COR-L47 (cell line): ENCODE measurements at regions not wholly inside any gene's neighbourhood (a gene's known extent, or its start where the extent isn't known, plus 50 kb on each side); places are given as distances from the start of the nearest gene placed in this dataset.
A peak's percentile ranks its signal among the peaks of the same experiment; 100 is the strongest.

Experiments
- DNase-seq: peaks from one replicate; lab custom pipeline; 2025; lab: John Stamatoyannopoulos, UW

DNA sequence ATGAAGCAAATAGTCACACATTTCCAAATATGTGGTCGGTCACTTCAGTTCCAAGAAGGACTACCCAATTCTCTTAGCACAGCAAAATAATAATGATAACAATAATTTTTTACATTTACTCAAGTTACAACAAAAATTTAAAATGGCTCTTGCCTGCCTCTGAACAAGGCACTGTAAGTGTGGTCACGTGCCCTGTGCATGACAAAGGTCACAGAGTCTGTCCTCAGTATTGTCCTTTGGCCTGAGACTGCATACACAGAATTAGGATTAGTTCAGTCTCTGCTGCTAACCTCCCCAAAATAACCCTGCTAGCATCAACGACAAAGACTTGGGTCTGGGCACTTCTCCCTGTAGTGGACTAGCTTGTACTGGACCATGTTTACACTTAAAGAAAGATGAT lies 297.1 kb upstream of the DUSP10 start:
- DNase-seq, result no peak

DNA sequence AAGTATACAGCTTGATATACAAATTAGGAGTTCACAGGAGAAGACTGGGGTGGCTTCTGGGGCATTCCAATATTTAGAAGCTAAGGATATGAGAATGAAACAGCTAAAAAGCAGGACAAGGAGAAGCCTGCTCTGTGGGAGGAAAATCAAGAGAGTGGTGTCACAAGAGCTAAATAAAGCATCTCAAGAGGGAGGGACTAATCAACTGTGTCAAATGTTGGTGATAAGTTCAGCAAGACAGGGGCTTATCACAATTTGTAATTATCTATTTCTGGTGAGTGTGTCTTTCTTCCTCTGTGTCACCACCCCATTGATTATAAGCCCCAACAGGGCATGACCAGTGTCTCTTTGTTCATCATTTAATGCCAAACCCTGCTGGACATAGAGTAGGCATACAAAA lies 295.8 kb upstream of the DUSP10 start:
- no peak for DNase-seq

DNA sequence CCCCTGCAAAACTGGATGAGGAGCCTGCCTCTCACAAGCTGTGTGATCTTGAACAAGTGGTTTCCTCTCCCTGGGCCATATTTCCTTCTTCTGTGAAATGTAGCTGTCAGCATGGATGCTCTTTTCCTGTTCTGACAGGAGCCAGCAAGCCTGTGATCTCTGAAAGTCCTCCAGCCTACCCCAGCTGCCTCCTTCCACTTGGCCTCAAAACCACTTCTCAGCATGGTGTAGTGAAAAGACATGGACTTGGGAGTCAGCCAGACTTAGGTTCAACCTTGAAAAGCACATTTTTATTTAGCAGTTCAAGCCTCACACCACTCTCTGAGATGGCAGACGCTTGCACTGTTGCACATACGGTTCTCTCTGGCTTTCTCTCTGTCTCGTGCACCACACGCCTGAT lies 292.9 kb upstream of the DUSP10 start:
- no peak for DNase-seq

DNA sequence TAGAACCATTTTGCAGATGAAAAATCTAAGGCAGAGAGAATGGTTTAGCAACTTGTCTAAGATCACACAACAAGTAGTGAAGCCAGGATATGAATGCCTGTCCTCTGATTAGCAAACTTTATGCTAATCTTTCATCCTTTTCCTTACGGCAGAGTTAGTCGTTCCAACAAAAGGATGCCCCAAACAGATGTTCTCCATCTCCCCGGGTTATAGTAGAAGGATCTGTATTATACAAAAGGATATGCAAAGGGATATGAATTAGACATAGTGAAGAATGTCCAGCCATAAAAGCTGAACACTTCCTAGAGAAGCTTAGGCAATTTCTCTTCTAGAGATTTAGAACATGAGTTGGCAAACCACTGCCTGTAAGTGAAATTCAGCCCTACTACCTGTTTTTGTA lies 291.6 kb upstream of the DUSP10 start:
- no peak for DNase-seq

DNA sequence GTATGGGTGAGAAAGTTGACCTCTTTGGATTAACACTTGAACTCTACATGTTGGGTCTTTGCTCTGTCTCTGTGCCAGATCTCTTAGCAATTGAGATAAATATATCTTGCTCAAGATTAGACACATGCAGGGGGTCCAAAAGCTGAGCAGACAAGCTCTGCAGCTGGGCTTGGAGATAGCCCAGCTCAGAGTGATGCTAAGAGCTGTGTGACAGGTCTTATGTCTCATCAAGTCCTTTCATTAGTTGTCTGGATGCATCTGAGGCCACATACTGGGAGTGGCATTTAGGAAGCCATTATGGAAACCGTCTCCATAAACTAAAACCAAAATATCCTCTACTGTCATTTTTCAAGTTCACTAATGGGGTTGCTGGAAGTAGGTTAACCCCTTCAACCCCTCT lies 289.4 kb upstream of the DUSP10 start:
- no peak for DNase-seq

DNA sequence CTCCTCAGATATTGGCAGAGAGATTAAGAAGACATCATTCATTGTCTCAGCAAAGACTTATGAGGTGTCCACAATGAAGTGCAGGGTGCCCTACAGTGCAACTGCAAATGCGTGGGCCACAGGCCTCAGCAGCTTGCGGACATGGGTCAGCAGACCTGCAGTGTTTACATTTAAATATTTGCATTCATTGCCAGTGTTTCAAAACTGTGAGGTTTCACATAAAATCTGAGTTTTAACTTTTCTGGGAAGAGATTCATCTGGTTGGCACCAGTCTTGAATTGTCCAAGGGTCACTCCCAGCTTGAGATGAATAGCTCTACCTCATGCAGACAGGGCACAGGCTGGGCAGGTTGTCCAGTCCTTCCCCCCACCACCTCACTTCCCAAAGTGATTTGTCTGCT lies 286.8 kb upstream of the DUSP10 start:
- DNase-seq, result no peak

DNA sequence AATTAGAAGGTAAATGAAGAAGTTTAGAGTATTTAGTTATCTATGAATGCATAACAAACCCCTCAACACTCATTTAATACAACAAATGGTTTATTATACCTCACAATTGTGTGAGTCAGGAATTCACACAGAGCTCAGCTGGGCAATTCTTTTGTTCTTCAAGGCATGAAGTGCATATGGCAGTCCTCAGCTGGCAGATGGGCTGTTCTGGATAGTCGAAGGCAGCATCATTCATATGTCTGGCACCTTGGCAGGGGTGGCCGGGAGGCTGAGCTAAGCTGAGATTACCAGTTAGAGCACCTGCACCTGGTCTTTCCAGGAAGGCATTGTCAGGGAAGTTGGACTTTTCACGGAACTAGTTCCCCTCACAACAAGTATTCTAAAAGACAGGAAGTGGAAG lies 286.2 kb upstream of the DUSP10 start:
- DNase-seq, result no peak

DNA sequence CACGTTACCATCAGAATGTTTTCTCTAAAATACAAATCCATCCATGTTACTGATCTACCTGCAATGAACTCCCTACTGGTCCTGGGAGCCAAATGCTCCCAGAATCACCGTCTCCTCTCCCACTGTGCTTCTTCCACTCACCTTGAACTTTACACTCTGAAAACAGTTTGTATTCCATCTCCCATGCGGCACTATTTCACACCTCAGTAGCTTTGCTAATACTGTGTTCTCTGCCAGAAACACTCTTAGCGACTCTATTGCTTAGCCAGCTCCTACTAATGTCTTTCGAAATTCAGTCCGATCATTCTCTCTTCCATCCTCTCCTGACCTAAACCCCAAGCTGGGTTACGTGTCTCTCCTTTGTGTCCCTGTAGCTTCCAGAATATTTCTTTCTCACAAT lies 284.4 kb upstream of the DUSP10 start:
- DNase-seq, result no peak

DNA sequence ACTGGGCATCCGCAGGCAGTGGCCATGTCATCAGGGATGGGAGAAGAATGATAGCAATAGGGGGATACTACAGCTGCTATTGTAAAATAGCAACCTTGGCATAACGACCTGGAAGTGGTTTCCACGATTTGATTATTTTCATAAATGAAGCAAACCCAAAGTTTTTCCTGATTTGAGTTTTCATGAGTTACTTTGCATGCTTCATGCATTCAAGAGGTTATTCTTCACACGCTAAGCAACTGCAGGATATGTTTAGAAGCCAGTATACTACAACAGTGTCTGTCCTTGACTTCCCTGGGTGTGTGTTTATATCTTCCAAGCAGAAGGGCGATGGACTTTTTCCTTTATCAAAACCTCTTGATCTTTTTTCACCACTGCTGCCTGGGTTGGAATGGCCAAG lies 281.1 kb upstream of the DUSP10 start:
- no peak for DNase-seq

DNA sequence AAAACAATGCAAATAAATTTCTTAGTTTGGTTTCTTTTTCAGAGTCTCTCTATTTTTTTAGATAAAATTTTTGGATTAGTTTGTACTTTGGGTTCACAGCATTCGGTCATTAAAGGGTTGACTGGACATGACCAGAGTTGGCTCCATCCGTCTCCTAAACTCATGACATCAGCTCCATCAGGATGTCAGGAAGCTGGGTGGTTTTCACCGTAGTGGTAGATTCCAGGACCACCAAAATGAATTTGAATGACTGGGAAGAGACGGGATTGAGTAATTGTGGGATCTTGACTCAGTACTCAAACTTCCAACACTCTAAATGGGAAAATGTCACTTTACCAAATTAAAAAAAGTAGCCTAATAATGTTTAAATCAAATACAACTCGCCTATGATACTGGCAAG lies 279.2 kb upstream of the DUSP10 start:
- no peak for DNase-seq

DNA sequence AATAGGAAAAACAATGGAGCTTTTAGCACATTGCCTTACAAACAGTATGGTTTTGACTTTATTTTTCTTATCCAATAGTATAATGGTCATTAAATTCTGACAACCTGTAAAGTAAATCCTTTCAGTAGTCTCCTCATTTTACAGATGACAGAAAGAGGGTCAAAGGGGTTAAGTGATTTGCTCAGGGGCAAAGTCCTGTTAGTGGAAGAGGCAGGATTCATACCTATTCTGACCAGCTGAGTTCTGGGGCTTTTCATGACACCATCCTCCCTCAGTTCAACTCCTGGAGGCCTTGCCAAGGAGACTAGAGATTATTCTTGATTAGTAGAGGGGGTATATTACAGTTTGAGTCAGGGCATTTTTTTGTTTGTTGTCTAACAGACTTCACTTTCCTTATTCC lies 278.7 kb upstream of the DUSP10 start:
- no peak for DNase-seq

DNA sequence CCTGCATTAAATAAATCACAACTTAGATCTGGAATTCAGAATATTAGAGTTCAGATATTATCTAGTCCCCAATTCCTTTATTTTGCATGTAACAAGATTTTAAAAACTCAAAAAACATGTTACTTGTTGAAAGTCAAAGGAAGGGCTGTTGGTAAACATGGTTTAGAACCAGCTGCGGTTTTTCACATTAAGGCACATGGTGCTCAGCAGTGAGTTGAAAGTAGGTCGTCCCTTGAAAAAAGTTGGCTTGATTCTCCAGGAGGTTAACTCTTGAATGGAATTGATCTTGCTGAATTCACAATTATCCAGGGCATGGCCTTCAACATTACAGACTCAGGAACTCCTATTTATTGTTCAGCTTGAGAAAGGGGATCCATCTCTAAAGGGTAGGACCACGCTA lies 277.1 kb upstream of the DUSP10 start:
- DNase-seq, result no peak

DNA sequence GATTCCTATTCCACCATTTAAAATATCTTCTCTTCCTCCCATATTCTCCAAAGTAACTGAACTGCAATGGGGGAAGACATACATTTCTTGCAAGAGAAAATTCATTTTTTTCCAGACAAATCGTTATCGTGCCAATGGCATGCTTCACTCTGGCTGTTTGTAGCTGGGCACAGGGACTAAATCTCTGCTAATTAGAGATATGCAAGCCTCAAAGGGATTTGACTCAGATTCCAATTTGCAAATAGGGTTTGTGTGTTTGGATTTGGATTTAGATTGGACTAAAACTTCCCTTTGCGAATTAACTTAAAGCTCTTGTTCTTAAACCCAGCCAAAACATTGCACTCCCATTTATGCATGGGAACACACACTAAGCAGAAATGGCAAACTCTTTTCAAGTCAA lies 276.2 kb upstream of the DUSP10 start:
- DNase-seq, result no peak

DNA sequence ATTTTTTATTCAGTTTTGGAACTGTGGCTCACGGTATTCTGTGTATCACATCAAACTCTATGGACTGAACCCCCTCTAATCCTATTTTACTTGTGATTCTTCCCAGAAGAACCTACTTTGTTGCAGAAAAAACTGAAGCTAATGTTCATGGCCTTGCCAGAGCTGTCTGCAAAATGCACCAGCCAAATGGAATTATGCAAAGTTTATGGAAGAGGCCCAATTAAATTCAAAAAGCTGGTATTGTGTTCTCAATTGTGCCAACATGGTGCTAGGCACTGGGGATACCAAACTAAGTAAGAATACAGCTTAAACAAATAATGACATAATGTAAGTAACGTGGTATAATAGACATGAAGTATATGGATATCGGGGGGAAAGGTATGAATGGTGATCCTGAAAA lies 273.8 kb upstream of the DUSP10 start:
- no peak for DNase-seq

DNA sequence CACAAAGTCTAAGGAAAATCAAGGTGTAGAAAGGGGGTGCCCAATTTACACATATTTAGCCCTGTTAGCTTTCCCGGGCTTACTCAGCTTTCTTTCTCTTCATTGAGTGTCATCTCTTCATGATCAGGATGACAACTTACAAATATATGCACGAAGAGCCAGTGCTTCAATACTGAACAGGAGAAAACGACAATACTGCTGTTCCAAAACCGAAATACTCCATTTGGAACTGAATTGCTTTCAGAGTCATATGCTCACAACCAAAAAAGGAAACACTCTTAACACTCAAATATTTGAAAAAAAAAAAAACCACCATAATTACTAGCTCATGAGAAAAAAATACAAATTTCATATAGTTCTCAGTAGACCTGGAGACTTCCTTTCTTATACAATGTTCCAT lies 272.1 kb upstream of the DUSP10 start:
- no peak for DNase-seq

DNA sequence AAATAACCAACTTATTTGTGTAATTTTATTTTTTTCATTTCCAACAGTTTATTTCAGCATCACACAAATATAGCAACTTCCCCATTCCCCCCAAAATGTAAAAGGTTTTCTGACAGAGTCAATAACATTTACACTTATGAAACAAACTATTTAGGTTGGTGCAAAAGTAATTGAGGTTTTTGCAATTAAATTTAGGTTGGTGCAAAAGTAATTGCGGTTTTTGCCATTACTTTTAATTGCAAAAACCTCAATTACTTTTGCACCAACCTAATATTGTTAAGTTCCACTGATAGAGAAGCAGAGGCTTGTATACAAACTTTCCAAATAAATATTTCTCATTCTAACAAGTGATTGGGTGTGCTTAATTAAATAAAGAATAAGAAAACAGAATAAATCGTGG lies 270.9 kb upstream of the DUSP10 start:
- DNase-seq, result no peak

DNA sequence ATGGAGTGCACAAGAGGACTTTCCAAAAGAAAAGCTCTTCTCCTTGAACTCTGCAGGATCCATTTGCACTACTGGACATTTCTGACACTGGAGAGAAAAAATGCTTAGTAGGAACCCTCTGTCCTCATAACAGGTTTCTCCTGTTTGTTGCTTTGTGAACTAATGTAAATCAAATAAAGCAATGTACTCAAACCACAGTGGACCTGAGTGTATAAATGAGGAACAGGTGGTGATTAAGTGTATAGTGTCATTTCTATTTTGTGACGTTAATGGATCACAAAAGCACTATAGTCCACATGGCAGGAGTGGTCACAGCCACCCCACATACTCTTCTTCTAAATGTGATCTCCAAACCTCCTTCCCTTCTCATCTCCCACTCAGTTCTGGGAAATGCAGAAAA lies 268.4 kb upstream of the DUSP10 start:
- DNase-seq, result no peak

DNA sequence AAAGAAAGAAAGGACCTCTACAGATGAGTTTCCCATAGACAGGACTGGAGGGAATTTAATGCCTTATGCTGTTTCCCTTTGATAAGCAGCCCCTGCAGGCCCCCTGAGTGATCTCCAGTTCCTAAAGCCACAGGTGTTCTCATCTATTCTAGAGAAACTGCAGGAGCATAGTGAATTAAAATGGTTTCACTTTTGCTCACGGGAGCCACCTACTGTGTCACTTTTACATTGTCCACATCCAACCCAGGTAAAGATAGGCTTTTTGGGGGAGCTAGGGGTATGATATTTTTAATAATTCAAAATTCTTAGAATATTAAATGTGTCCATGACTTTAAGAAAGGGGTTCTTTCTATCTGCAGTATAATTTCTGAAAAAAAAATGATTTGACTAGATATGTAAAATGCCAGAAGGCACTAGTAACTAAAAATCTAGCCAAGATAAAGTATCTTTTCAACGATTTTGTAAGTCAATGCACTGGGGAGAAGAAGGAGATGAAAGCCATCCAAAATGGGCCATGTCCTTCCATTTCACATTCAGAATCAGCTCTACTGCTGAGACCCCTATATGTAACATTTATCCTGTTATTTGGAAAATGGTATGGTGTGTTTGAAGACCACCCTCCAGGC lies 267.3 kb upstream of the DUSP10 start:
- peak; percentile 10 for DNase-seq

DNA sequence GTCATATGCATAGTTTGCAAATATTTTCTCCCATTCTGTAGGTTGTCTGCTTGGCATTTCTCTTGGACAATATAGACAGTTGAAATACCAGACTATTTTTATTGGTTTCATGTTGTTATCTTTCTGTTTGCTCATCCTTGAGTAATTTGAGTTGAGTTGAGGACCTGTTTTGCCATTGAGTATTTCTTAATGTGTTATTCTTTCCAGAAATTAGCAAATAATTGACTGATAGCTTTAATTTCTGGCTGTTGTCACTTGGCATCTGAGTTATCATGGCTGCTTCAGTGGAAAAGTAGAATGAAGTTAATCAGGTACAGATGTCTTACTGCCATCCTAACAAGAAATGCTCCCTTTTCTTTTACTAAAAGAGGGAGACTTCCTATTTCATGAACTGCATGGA lies 264.8 kb upstream of the DUSP10 start:
- no peak for DNase-seq

DNA sequence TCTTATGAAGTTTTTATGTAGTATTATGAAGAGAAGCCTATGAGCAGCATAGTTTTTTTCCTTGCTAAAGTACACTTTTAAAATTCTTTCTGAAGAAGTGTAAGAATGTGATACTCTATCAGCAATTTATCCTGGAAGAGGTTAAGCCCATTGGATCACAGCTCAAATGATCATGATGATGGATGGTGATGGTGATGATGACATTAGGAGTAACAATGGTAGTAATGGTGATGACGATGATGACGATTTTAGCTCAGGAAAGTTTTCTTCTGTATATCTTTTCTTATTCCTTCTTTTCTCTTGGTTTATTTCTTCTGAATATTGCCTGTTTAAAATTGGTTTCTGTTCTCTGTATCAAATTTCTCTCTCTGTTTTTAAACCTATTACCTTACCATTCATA lies 262.9 kb upstream of the DUSP10 start:
- DNase-seq, result no peak

DNA sequence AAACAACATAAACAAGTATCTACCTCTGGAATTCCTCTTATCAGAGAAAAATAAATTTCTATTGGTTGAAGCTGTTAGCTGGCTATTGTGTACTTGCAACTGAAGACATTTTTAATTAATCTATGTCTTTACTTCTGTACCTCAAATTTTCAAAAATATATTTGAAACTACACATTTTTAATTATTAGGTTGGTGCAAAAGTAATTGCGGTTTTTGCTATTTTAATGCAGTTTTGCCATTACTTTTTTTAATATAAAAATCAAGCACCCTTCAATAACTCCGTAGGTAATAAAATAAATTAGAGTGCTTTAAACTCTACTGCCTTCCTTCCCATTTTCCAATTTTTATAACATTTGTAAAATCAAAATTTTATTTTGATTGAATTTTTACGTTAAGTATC lies 262.1 kb upstream of the DUSP10 start:
- no peak for DNase-seq

DNA sequence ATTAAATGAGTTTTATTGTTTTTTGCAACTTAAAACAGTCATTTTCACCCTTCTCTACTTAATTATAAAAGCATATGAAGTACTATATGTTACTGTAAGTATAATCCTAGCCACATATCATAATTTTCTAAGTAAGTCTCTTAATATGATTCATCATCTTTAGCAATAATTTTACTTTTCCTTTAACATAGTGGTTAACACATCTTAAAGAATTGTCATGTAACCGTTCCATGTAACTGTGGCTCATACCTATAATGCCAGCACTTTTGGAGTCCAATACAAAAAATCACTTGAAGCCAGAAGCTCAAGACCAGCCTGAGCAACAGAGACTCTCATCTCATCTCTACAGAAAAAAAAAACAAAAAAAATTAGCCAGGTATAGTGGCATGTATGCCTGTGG lies 260.6 kb upstream of the DUSP10 start:
- no peak for DNase-seq

DNA sequence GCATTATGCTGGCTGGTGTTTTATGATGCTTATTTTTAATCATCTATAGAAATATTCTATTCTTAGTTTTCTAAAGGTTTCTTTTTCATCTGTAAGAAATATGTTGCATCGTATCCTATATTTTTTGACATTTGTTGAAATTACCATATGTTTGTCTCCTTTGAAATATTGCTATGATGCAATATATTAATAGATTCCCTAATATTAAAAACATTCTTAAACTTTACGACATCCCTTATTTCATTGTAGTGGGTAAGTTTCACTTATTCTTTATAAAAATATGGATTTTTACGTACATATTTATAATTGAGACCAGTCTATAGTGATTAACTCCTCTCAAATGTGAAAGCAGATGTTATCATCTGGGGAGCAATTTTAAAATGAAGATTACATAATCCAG lies 258.2 kb upstream of the DUSP10 start:
- no peak for DNase-seq

DNA sequence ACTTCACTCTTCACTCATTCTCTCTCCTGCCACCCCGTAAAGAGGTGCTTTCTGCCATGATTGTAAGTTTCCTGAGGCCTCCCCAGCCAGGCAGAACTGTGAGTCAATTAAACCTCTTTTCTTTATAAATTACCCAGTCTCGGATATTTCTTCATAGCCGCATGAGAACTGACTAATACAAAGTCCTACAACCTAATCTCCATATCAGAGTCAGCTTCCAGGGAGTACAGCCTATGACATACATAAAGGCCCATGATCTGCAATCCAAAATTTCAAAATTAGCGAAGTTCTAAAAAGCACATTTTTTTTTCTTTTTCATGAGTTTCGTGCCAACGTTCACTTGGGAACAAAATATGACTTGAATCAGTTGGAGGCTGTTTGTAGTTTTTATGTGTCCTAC lies 256.9 kb upstream of the DUSP10 start:
- DNase-seq, result no peak

DNA sequence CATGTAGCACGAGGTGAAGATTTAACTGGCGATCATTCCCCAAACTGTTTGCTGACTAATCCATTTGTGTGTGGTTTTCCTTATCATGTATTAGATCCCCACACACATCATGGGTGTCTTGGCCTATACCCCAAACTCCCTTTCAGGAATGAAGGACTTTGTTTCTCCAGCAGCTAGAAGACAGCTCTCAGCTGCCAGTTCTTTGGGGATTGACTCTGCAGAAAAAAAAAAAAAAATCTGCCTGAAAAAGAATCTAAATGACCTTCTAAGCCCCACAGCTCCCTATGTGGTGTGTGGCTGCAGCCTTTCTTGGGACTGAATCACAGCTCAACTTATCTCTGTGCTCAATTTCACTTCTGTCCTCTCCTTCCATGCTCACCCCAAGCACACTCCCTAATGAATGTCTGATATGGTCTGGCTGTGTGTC lies 256.3 kb upstream of the DUSP10 start:
- DNase-seq, result no peak
